Activated T-cell treated with anti-CD3 and anti-CD28 coated beads, Interleukin-2, amount 50 U/mL, for 48 hours (primary cell): ENCODE measurements at regions not wholly inside any gene's neighbourhood (a gene's known extent, or its start where the extent isn't known, plus 50 kb on each side); places are given as distances from the start of the nearest gene placed in this dataset.

ENCODE experiments used
- DNase-seq, 2 experiments: peaks; one replicate each; pipeline ENCODE4 v3.0.0-alpha.2; 2020

- DNase-seq = no peak
These were observed 131.0 kb downstream of the RPS24 start for GRCh38 chr10:78164702-78165101.

- no peak for DNase-seq
These were observed 131.5 kb downstream of the RPS24 start for GRCh38 chr10:78165172-78165571.

- no peak for DNase-seq
These were observed 132.0 kb downstream of the RPS24 start for GRCh38 chr10:78165617-78166016.

- DNase-seq = no peak
These were observed 132.6 kb downstream of the RPS24 start for GRCh38 chr10:78166261-78166660.

- DNase-seq = no peak
These were observed 135.6 kb downstream of the RPS24 start for GRCh38 chr10:78169214-78169613.

- DNase-seq = no peak
These were observed 136.4 kb downstream of the RPS24 start for GRCh38 chr10:78170026-78170475.

- no peak for DNase-seq
These were observed 138.2 kb downstream of the RPS24 start for GRCh38 chr10:78171633-78172400.

GRCh38 chr10:78173360-78174015 is 139.8 kb downstream of the RPS24 start:
- DNase-seq = no peak

- no peak for DNase-seq
These were observed 141.9 kb downstream of the RPS24 start for GRCh38 chr10:78175444-78176015.

GRCh38 chr10:78176320-78177317 is 143.0 kb downstream of the RPS24 start:
- DNase-seq = no peak

- DNase-seq = no peak
These were observed 144.0 kb downstream of the RPS24 start for GRCh38 chr10:78177491-78178185.

- DNase-seq = no peak
These were observed 144.7 kb downstream of the RPS24 start for GRCh38 chr10:78178397-78178796.

- no peak for DNase-seq
These were observed 145.3 kb downstream of the RPS24 start for GRCh38 chr10:78178940-78179339.

- DNase-seq = no peak
These were observed 146.4 kb downstream of the RPS24 start for GRCh38 chr10:78179886-78180705.

GRCh38 chr10:78181381-78182055 is 147.9 kb downstream of the RPS24 start:
- no peak for DNase-seq

GRCh38 chr10:78182841-78183240 is 149.2 kb downstream of the RPS24 start:
- DNase-seq = no peak

GRCh38 chr10:78184851-78185692 is 151.4 kb downstream of the RPS24 start:
- no peak for DNase-seq

GRCh38 chr10:78185693-78186055 is 152.0 kb downstream of the RPS24 start:
- no peak for DNase-seq

GRCh38 chr10:78186572-78186971 is 152.9 kb downstream of the RPS24 start:
- DNase-seq = no peak

- DNase-seq = no peak
These were observed 153.7 kb downstream of the RPS24 start for GRCh38 chr10:78187371-78187770.
